A673 (cell line): ENCODE measurements at regions not wholly inside any gene's neighbourhood (a gene's known extent, or its start where the extent isn't known, plus 50 kb on each side); places are given as distances from the start of the nearest gene placed in this dataset.

Experiments
- BruUV-seq: library from RNA; stranded (reverse); fragments of 400-500 nt; replicated peaks from 2 replicates; lab custom pipeline; 2021; lab: Mats Ljungman, UMichigan
- CTCF ChIA-PET: fragments of 300-600 bp; sonication (Branson Sonifier 250); formaldehyde crosslinking; loops from one replicate; lab custom pipeline; 2022; ENCODE audit warnings: antibody characterized with exemption; lab: Charles Lee
- POLR2A ChIA-PET: fragments of 300-600 bp; sonication (Branson Sonifier 250); formaldehyde crosslinking; loops from one replicate; lab custom pipeline; 2022; ENCODE audit warnings: antibody characterized with exemption; ENCODE audit not compliant: low non-redundant PET; lab: Charles Lee
- DNase-seq: peaks from one replicate; pipeline ENCODE4 v3.0.0-alpha.2; 2015; ENCODE audit warnings: low spot score
- H3K27ac ChIP-seq: fragments of 200-600 bp; sonication (generic); 2 replicates; pipeline ENCODE4 v1.5.1; 2016; ENCODE audit warnings: mixed run types, low read depth, mild to moderate bottlenecking, mixed read lengths, antibody characterized with exemption, low read length; ENCODE audit not compliant: poor library complexity, severe bottlenecking
- H3K27me3 ChIP-seq: fragments of 200-600 bp; sonication (generic); replicated peaks from 2 replicates; pipeline ENCODE4 v1.6.1; 2017; ENCODE audit warnings: mixed run types, low read depth, mild to moderate bottlenecking, mixed read lengths, antibody characterized with exemption, low read length; ENCODE audit not compliant: insufficient read depth, poor library complexity
- H3K36me3 ChIP-seq: fragments of 200-600 bp; sonication (generic); 2 replicates; pipeline ENCODE4 v1.6.1; 2016; ENCODE audit warnings: mixed run types, mild to moderate bottlenecking, mixed read lengths, antibody characterized with exemption, low read length; ENCODE audit not compliant: insufficient read depth, poor library complexity, severe bottlenecking
- H3K4me1 ChIP-seq: fragments of 200-600 bp; sonication (generic); 2 replicates; pipeline ENCODE4 v1.6.1; 2017; ENCODE audit warnings: mixed run types, mild to moderate bottlenecking, mixed read lengths, antibody characterized with exemption, low read length; ENCODE audit not compliant: insufficient read depth, poor library complexity, severe bottlenecking
- H3K4me3 ChIP-seq: fragments of 200-600 bp; sonication (generic); 2 replicates; pipeline ENCODE4 v1.5.1; 2016; ENCODE audit warnings: low read depth, mixed run types, mild to moderate bottlenecking, mixed read lengths, low read length; ENCODE audit not compliant: poor library complexity, severe bottlenecking
- H3K9me3 ChIP-seq: fragments of 200-600 bp; sonication (generic); 2 replicates; pipeline ENCODE4 v1.6.1; 2016; ENCODE audit warnings: mixed run types, low read depth, mild to moderate bottlenecking, mixed read lengths, antibody characterized with exemption, low read length; ENCODE audit not compliant: poor library complexity, severe bottlenecking
- EZH2 ChIP-seq: fragments of 200-600 bp; sonication (generic); IDR thresholded peaks from 2 replicates; pipeline ENCODE4 v1.6.1; 2017; ENCODE audit warnings: borderline replicate concordance, low read depth, mild to moderate bottlenecking, mixed read lengths, antibody characterized with exemption, low read length; ENCODE audit not compliant: poor library complexity, severe bottlenecking
- intact Hi-C: fragments of 100-400 bp; cut with micrococcal nuclease; formaldehyde crosslinking; loops from one replicate; pipeline ENCODE4 v1.10.0; 2022; ENCODE audit not compliant: unreplicated experiment
- TF ChIP-seq, protein P1 (sequence below): fragments of 300-800, 200-600 bp; sonication (generic); conservative IDR thresholded peaks from 2 replicates; pipeline ENCODE4 v1.5.1; 2017; ENCODE audit warnings: low read depth, mild to moderate bottlenecking, antibody characterized with exemption, low read length, moderate library complexity, mixed read lengths

GRCh38 chr4:41851621-41852020 is 83.6 kb upstream of the TMEM33 start:
- H3K27me3 ChIP-seq, result peaks cover 6% of the 10 kb centered on the region
- no peaks in the 10 kb centered on the region for H3K4me1 ChIP-seq
- H3K27ac ChIP-seq, result no peak overlapping the region
- intact Hi-C loops, result no loop called here
- ChIA-PET CTCF (no interaction called here), POLR2A (no interaction called here)
- H3K36me3 ChIP-seq, result no peaks in the 10 kb centered on the region
- DNase-seq, result no peak
- no peaks in the 10 kb centered on the region for H3K9me3 ChIP-seq
- no peak overlapping the region for H3K4me3 ChIP-seq
- no peak for TF ChIP-seq EZH2
- TF ChIP-seq, protein P1, sequence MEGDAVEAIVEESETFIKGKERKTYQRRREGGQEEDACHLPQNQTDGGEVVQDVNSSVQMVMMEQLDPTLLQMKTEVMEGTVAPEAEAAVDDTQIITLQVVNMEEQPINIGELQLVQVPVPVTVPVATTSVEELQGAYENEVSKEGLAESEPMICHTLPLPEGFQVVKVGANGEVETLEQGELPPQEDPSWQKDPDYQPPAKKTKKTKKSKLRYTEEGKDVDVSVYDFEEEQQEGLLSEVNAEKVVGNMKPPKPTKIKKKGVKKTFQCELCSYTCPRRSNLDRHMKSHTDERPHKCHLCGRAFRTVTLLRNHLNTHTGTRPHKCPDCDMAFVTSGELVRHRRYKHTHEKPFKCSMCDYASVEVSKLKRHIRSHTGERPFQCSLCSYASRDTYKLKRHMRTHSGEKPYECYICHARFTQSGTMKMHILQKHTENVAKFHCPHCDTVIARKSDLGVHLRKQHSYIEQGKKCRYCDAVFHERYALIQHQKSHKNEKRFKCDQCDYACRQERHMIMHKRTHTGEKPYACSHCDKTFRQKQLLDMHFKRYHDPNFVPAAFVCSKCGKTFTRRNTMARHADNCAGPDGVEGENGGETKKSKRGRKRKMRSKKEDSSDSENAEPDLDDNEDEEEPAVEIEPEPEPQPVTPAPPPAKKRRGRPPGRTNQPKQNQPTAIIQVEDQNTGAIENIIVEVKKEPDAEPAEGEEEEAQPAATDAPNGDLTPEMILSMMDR, result no peak
- BruUV-seq, result no TSS peak

DNA sequence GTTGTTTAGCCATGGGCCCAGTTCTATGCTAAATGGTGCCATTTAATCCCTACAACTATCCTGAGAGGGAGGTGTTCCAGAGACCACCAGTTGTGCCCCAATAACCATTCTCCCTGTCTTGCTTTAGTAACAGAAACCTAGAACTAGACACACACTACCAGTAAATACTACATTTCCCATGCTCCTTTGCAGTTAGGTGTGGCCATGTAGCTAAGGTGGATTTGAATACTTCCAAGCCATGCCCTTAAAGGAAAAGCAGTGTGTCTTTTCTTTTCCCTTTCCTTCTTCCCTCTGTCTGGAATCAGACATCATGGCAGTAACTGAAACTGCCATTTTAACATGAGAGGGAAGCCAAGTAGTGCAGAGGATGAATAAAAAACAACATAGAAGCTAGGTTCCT is 90.9 kb upstream of the TMEM33 start:
- Histone ChIP-seq H3K4me3 (no peak overlapping the region), H3K4me1 (no peaks in the 10 kb centered on the region), H3K27me3 (no peaks in the 10 kb centered on the region), H3K9me3 (no peaks in the 10 kb centered on the region), H3K27ac (no peak overlapping the region), H3K36me3 (no peaks in the 10 kb centered on the region)
- CTCF ChIA-PET, result no interaction called here
- no TSS peak for BruUV-seq
- DNase-seq, result no peak
- intact Hi-C loops, result no loop called here
- no peak for TF ChIP-seq EZH2
- TF ChIP-seq, protein P1, result no peak
- POLR2A ChIA-PET, result no interaction called here

DNA sequence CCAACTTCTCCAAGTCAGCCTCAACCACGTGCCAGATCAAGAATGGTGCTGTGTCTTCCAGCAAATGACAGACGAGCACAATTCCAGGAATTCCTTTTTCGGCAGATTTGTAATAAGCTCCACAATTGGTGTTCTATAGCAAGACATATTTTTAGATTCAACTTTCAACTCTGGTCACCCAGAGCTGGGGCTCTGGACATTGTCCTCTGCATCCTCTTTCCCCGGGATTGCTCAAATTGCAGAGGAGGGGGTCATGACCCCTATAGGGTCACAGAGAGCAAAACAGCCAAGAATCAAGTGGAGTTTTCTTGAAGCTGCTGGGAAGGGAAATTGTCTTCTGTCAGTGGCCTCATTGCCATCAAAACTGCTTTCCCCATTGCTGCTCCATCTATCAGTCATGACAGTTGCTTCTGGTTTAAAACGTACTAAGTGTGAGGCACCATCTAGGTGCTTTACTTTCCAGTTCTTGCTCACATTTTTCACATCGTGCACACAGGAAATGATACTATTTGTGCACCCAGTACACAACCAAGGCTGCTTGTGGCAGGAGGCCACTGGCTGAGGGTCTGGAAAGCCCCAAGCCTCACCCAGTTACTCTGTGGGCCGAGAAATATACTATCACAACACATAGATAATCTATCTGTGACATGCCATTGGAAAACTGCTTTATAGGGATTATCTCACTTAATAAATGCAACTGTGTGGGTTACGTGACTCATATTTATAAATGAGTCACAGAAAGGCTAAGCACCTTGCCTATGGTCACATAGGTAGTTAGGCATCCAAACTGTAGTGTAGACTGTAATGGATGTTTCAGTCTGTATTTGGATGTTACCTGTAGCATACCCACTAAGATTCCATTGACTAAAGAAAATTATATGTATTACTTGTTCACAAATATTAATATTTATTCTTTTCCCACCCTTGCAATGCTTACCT is 91.7 kb upstream of the PHOX2B start:
- intact Hi-C loops, result no loop called here
- DNase-seq, result no peak
- no peaks in the 10 kb centered on the region for H3K27me3 ChIP-seq
- H3K4me3 ChIP-seq, result no peak overlapping the region
- no peak for TF ChIP-seq EZH2
- TF ChIP-seq, protein P1, result no peak
- BruUV-seq, result no TSS peak
- no peaks in the 10 kb centered on the region for H3K4me1 ChIP-seq
- H3K27ac ChIP-seq, result no peak overlapping the region
- H3K9me3 ChIP-seq, result no peaks in the 10 kb centered on the region
- ChIA-PET POLR2A (no interaction called here), CTCF (no interaction called here)
- no peaks in the 10 kb centered on the region for H3K36me3 ChIP-seq
